ENCODE measurements at regions not wholly inside any gene's neighbourhood (a gene's known extent, or its start where the extent isn't known, plus 50 kb on each side); places are given as distances from the start of the nearest gene placed in this dataset.

DNA sequence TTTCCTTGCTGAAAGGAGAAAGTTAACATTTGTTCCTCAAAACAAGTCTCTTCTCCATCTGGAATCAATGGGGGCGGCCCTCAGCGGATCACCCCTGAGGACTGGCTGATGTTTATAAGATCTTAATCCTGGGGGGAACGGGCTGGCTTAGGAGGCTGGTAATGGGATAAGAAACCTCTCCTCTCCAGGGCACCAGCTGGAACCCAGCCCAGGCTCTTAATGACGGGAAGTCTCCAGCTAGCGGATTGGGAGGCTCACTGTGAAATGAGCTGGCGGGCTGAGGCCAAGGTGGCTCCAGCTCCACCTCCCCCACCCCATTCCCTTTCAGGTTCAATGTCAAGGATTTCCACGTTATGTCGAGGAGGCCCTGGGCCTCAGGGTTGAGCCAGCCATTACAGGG is 1133.0 kb downstream of the VRK1 start:
- no peaks in the 10 kb centered on the region for H3K36me3 ChIP-seq (replicated peaks in 1 of 2; ENCODE audit: control insufficient read depth in 1 of 2, insufficient read depth in 2 of 2, low read length in 2 of 2)
- intact Hi-C loops (cut with micrococcal nuclease; ENCODE audit: unreplicated experiment) (no loop called here), in situ Hi-C loops (cut with HindIII; ENCODE audit: extremely low pct_ligation_motif_present, low pct_unique_long_range_greater_than_20kb) (no loop called here)
- H3K9me3 ChIP-seq (ENCODE audit: low read length): peaks cover 93% of the 10 kb centered on the region
- FAIRE-seq (no peak), DNase-seq (ENCODE audit: low spot score) (no peak), ATAC-seq (no peak)
- BruUV-seq (replicated peaks): no TSS peak
- no peak overlapping the region for H3K4me2 ChIP-seq (ENCODE audit: low read depth, low read length)
- no peak overlapping the region for H3K4me3 ChIP-seq (replicated peaks in 1 of 3; ENCODE audit: insufficient read depth in 1 of 3, low read depth in 2 of 3, low read length in 3 of 3)
- no peaks in the 10 kb centered on the region for H4K20me1 ChIP-seq (ENCODE audit: insufficient read depth, low read length)
- 0% methylated on average over 7 of the region's 8 CpGs for WGBS (ENCODE audit: low lambda C conversion rate)
- no peak overlapping the region for H2AFZ ChIP-seq (ENCODE audit: low read length)
- CTCF ChIA-PET (ENCODE audit: low intra/inter-chr PET ratio, low total read pairs): no interaction called here
- POLR2A ChIA-PET: no interaction called here
- no peaks in the 10 kb centered on the region for H3K79me2 ChIP-seq (ENCODE audit: insufficient read depth, low read length)
- no peak overlapping the region for H3K27ac ChIP-seq (ENCODE audit: extremely low read length, insufficient read depth, low read length)
- H3K9ac ChIP-seq (ENCODE audit: insufficient read depth, low read depth, low read length): no peak overlapping the region
- H3K4me1 ChIP-seq (ENCODE audit: insufficient read depth, low read length): no peaks in the 10 kb centered on the region
- no peaks in the 10 kb centered on the region for H3K27me3 ChIP-seq (ENCODE audit: control insufficient read depth in 1 of 2, insufficient read depth in 2 of 2, low read length in 2 of 2)
- no peak for TF ChIP-seq ZNF546 (CRISPR knock-in tag; conservative IDR thresholded peaks at IDR 0.05)
- TF ChIP-seq PHF8 (CRISPR knock-in tag; IDR thresholded peaks at IDR 0.05): no peak
- no peak for TF ChIP-seq TAF15 (IDR thresholded peaks at IDR 0.05; ENCODE audit: low read depth, low read length, poor library complexity, severe bottlenecking)
- TF ChIP-seq, protein P1, sequence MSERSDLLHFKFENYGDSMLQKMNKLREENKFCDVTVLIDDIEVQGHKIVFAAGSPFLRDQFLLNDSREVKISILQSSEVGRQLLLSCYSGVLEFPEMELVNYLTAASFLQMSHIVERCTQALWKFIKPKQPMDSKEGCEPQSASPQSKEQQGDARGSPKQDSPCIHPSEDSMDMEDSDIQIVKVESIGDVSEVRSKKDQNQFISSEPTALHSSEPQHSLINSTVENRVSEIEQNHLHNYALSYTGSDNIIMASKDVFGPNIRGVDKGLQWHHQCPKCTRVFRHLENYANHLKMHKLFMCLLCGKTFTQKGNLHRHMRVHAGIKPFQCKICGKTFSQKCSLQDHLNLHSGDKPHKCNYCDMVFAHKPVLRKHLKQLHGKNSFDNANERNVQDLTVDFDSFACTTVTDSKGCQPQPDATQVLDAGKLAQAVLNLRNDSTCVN (CRISPR knock-in tag; IDR thresholded peaks at IDR 0.05; ENCODE audit: borderline replicate concordance): no peak
- TF ChIP-seq, protein P2, sequence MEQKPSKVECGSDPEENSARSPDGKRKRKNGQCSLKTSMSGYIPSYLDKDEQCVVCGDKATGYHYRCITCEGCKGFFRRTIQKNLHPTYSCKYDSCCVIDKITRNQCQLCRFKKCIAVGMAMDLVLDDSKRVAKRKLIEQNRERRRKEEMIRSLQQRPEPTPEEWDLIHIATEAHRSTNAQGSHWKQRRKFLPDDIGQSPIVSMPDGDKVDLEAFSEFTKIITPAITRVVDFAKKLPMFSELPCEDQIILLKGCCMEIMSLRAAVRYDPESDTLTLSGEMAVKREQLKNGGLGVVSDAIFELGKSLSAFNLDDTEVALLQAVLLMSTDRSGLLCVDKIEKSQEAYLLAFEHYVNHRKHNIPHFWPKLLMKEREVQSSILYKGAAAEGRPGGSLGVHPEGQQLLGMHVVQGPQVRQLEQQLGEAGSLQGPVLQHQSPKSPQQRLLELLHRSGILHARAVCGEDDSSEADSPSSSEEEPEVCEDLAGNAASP (CRISPR knock-in tag; IDR thresholded peaks at IDR 0.05; ENCODE audit: borderline replicate concordance): no peak
- TF ChIP-seq, protein P3, sequence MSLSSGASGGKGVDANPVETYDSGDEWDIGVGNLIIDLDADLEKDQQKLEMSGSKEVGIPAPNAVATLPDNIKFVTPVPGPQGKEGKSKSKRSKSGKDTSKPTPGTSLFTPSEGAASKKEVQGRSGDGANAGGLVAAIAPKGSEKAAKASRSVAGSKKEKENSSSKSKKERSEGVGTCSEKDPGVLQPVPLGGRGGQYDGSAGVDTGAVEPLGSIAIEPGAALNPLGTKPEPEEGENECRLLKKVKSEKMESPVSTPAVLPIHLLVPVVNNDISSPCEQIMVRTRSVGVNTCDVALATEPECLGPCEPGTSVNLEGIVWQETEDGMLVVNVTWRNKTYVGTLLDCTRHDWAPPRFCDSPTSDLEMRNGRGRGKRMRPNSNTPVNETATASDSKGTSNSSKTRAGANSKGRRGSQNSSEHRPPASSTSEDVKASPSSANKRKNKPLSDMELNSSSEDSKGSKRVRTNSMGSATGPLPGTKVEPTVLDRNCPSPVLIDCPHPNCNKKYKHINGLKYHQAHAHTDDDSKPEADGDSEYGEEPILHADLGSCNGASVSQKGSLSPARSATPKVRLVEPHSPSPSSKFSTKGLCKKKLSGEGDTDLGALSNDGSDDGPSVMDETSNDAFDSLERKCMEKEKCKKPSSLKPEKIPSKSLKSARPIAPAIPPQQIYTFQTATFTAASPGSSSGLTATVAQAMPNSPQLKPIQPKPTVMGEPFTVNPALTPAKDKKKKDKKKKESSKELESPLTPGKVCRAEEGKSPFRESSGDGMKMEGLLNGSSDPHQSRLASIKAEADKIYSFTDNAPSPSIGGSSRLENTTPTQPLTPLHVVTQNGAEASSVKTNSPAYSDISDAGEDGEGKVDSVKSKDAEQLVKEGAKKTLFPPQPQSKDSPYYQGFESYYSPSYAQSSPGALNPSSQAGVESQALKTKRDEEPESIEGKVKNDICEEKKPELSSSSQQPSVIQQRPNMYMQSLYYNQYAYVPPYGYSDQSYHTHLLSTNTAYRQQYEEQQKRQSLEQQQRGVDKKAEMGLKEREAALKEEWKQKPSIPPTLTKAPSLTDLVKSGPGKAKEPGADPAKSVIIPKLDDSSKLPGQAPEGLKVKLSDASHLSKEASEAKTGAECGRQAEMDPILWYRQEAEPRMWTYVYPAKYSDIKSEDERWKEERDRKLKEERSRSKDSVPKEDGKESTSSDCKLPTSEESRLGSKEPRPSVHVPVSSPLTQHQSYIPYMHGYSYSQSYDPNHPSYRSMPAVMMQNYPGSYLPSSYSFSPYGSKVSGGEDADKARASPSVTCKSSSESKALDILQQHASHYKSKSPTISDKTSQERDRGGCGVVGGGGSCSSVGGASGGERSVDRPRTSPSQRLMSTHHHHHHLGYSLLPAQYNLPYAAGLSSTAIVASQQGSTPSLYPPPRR (CRISPR knock-in tag; IDR thresholded peaks at IDR 0.05; ENCODE audit: borderline replicate concordance): no peak
- no peak for TF ChIP-seq ZNF207 (IDR thresholded peaks at IDR 0.05; ENCODE audit: borderline replicate concordance)
- TF ChIP-seq, protein P4, sequence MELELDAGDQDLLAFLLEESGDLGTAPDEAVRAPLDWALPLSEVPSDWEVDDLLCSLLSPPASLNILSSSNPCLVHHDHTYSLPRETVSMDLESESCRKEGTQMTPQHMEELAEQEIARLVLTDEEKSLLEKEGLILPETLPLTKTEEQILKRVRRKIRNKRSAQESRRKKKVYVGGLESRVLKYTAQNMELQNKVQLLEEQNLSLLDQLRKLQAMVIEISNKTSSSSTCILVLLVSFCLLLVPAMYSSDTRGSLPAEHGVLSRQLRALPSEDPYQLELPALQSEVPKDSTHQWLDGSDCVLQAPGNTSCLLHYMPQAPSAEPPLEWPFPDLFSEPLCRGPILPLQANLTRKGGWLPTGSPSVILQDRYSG (CRISPR knock-in tag; IDR thresholded peaks at IDR 0.05): no peak
- TF ChIP-seq MIXL1 (CRISPR knock-in tag; IDR thresholded peaks at IDR 0.05): no peak
- no peak for TF ChIP-seq ZNF451 (CRISPR knock-in tag; IDR thresholded peaks at IDR 0.05)
- TF ChIP-seq, protein P5, sequence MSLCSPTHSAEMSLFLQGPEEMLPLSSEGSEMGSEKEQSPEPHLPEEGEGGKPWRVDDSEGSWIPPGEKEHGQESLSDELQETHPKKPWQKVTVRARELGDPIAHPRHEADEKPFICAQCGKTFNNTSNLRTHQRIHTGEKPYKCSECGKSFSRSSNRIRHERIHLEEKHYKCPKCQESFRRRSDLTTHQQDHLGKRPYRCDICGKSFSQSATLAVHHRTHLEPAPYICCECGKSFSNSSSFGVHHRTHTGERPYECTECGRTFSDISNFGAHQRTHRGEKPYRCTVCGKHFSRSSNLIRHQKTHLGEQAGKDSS (CRISPR knock-in tag; IDR thresholded peaks at IDR 0.05; ENCODE audit: borderline replicate concordance, low read depth): no peak
- TF ChIP-seq GPN1 (CRISPR knock-in tag; IDR thresholded peaks at IDR 0.05; ENCODE audit: borderline replicate concordance): no peak
- no peak for TF ChIP-seq ZNF33A (CRISPR knock-in tag; IDR thresholded peaks at IDR 0.05; ENCODE audit: borderline replicate concordance)
- TF ChIP-seq ZNF790 (CRISPR knock-in tag; IDR thresholded peaks at IDR 0.05; ENCODE audit: borderline replicate concordance): no peak
- no peak for TF ChIP-seq SMYD3 (CRISPR knock-in tag; IDR thresholded peaks at IDR 0.05)
- TF ChIP-seq REPIN1 (CRISPR knock-in tag; IDR thresholded peaks at IDR 0.05; ENCODE audit: borderline replicate concordance, low read depth): no peak
- TF ChIP-seq ZFYVE20 (CRISPR knock-in tag; IDR thresholded peaks at IDR 0.05; ENCODE audit: borderline replicate concordance, low read depth): no peak

All from HepG2 (cell line).